ENCODE measurements at regions not wholly inside any gene's neighbourhood (a gene's known extent, or its start where the extent isn't known, plus 50 kb on each side); places are given as distances from the start of the nearest gene placed in this dataset.
"Not testable (repeated sequence)": the region's sequence is repeated elsewhere in the genome, so short reads cannot be mapped to it uniquely, and the experiment has no call there.

- TF ChIP-seq CTCF (conservative IDR thresholded peaks at IDR 0.05 in 1 of 2, IDR thresholded peaks at IDR 0.05 in 1 of 2; ENCODE audit: low read depth in 1 of 2, low read length in 2 of 2); EZH2 (IDR thresholded peaks at IDR 0.05; ENCODE audit: low read length, missing control alignments): not testable (repeated sequence)
Observed at GRCh38 chr21:6109774-6110173, 4411.6 kb upstream of the TPTE start.
